MCF 10A (cell line): ENCODE measurements at regions not wholly inside any gene's neighbourhood (a gene's known extent, or its start where the extent isn't known, plus 50 kb on each side); places are given as distances from the start of the nearest gene placed in this dataset.

ENCODE experiments used
- BruUV-seq: library from RNA; stranded (reverse); fragments of 400-500 nt; replicated peaks from 2 replicates; lab custom pipeline; 2021; lab: Mats Ljungman, UMichigan
- CTCF ChIA-PET: fragments of 300-600 bp; sonication (Branson Sonifier 250); formaldehyde crosslinking; extraction: SDS; loops from one replicate; lab custom pipeline; 2021; ENCODE audit warnings: antibody characterized with exemption, inconsistent platforms; lab: Yijun Ruan, JAX
- POLR2A ChIA-PET: fragments of 300-600, 350-650 bp; sonication (Branson Sonifier 250); formaldehyde crosslinking; extraction: SDS; loops from one replicate; lab custom pipeline; 2020; ENCODE audit warnings: antibody characterized with exemption, inconsistent platforms; lab: Yijun Ruan, JAX
- DNase-seq: peaks from one replicate; pipeline ENCODE4 v3.0.0-alpha.2; 2018; ENCODE audit not compliant: unreplicated experiment
- H3K27ac Mint-ChIP-seq: one replicate; pipeline ENCODE4 v1.8.0; 2022; ENCODE audit warnings: mild to moderate bottlenecking, low read depth, mixed read lengths; ENCODE audit not compliant: unreplicated experiment
- H3K27me3 Mint-ChIP-seq: one replicate; pipeline ENCODE4 v1.8.0; 2022; ENCODE audit warnings: mixed read lengths; ENCODE audit not compliant: insufficient read depth, unreplicated experiment
- H3K36me3 Mint-ChIP-seq: one replicate; pipeline ENCODE4 v1.8.0; 2022; ENCODE audit warnings: mild to moderate bottlenecking, moderate library complexity, mixed read lengths; ENCODE audit not compliant: insufficient read depth, unreplicated experiment
- H3K4me1 Mint-ChIP-seq: one replicate; pipeline ENCODE4 v1.8.0; 2022; ENCODE audit warnings: mixed read lengths; ENCODE audit not compliant: insufficient read depth, unreplicated experiment
- H3K4me3 Mint-ChIP-seq: one replicate; pipeline ENCODE4 v1.8.0; 2022; ENCODE audit warnings: mild to moderate bottlenecking, moderate library complexity, mixed read lengths; ENCODE audit not compliant: unreplicated experiment
- H3K9me3 Mint-ChIP-seq: one replicate; pipeline ENCODE4 v1.8.0; 2022; ENCODE audit warnings: mixed read lengths; ENCODE audit not compliant: unreplicated experiment
- intact Hi-C: fragments of 100-400 bp; cut with micrococcal nuclease; formaldehyde crosslinking; loops from 2 replicates; pipeline ENCODE4 v1.14.1; 2022
- TF ChIP-seq, protein P1 (sequence below): fragments of 200-600 bp; IDR thresholded peaks from one replicate; pipeline ENCODE4 v1.8.0; 2022; ENCODE audit warnings: antibody characterized with exemption, mild to moderate bottlenecking; ENCODE audit not compliant: unreplicated experiment

GRCh38 chr3:95655363-95655986, 1158.9 kb upstream of the EPHA6 start:
- ChIA-PET CTCF (no interaction called here), POLR2A (no interaction called here)
- H3K9me3 Mint-ChIP-seq = no peaks in the 10 kb centered on the region
- H3K27me3 Mint-ChIP-seq = no peaks in the 10 kb centered on the region
- BruUV-seq = no TSS peak
- TF ChIP-seq, protein P1, sequence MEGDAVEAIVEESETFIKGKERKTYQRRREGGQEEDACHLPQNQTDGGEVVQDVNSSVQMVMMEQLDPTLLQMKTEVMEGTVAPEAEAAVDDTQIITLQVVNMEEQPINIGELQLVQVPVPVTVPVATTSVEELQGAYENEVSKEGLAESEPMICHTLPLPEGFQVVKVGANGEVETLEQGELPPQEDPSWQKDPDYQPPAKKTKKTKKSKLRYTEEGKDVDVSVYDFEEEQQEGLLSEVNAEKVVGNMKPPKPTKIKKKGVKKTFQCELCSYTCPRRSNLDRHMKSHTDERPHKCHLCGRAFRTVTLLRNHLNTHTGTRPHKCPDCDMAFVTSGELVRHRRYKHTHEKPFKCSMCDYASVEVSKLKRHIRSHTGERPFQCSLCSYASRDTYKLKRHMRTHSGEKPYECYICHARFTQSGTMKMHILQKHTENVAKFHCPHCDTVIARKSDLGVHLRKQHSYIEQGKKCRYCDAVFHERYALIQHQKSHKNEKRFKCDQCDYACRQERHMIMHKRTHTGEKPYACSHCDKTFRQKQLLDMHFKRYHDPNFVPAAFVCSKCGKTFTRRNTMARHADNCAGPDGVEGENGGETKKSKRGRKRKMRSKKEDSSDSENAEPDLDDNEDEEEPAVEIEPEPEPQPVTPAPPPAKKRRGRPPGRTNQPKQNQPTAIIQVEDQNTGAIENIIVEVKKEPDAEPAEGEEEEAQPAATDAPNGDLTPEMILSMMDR = no peak
- H3K4me3 Mint-ChIP-seq = no peak overlapping the region
- intact Hi-C loops = no loop called here
- DNase-seq = no peak
- no peaks in the 10 kb centered on the region for H3K4me1 Mint-ChIP-seq
- H3K27ac Mint-ChIP-seq = no peak overlapping the region
- H3K36me3 Mint-ChIP-seq = no peaks in the 10 kb centered on the region

- no peaks in the 10 kb centered on the region for H3K36me3 Mint-ChIP-seq
- no peak for DNase-seq
- no TSS peak for BruUV-seq
- TF ChIP-seq, protein P1 = no peak
- intact Hi-C loops = no loop called here
- peaks cover 50% of the 10 kb centered on the region for H3K27me3 Mint-ChIP-seq
- no peaks in the 10 kb centered on the region for H3K4me1 Mint-ChIP-seq
- H3K27ac Mint-ChIP-seq = no peak overlapping the region
- ChIA-PET POLR2A (no interaction called here), CTCF (no interaction called here)
- no peak overlapping the region for H3K4me3 Mint-ChIP-seq
- H3K9me3 Mint-ChIP-seq = no peaks in the 10 kb centered on the region
These were observed 1143.6 kb upstream of the EPHA6 start for GRCh38 chr3:95670765-95671164.

DNA sequence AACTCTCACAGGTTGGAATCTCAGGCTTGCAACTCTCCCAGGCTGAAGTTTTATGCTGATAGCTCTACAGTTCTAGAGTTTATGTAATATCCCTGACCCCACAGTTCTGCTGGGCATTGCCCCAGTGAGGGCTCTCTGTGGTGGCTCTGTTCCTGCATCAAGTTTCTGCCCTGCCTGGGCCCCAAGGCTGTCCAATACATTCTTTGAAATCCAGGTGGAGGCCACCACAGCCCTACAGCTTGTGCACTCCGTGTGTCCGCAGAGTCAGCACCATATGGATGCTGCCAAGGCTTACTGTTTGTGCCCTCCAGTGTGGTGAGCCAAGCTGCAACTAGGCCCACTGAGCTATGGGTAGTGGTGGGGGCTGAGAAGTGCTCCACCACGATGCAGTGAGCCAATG, 1141.2 kb upstream of the EPHA6 start:
- TF ChIP-seq, protein P1 = no peak
- intact Hi-C loops = no loop called here

GRCh38 chr3:95705786-95706418, 1108.5 kb upstream of the EPHA6 start:
- Mint-ChIP-seq H3K27ac (no peak overlapping the region), H3K4me3 (no peak overlapping the region), H3K4me1 (no peaks in the 10 kb centered on the region), H3K27me3 (peaks cover 47% of the 10 kb centered on the region), H3K9me3 (peaks cover 18% of the 10 kb centered on the region), H3K36me3 (no peaks in the 10 kb centered on the region)
- ChIA-PET CTCF (interaction anchor here (0.6 kb wide), 1 partner anchor 884 kb away, joined by 3 read pairs; no protein-coding TSS in a partner anchor), POLR2A (interaction anchor here (0.6 to 1.4 kb wide), 2 partner anchors 10 to 21 kb away, joined by 3 read pairs; no protein-coding TSS in a partner anchor)
- intact Hi-C loops = no loop called here
- DNase-seq = no peak
- no TSS peak for BruUV-seq
- TF ChIP-seq, protein P1 = no peak

More for the DNA sequence above, 1141.2 kb upstream of the EPHA6 start:
- CTCF ChIA-PET = no interaction called here
- Mint-ChIP-seq H3K27me3 (peaks cover 36% of the 10 kb centered on the region), H3K4me1 (no peaks in the 10 kb centered on the region), H3K4me3 (no peak overlapping the region), H3K27ac (no peak overlapping the region), H3K9me3 (no peaks in the 10 kb centered on the region), H3K36me3 (no peaks in the 10 kb centered on the region)
- POLR2A ChIA-PET = no interaction called here
- no TSS peak for BruUV-seq
- DNase-seq = no peak
